Naive thymus-derived CD4-positive, alpha-beta T cell (primary cell): ENCODE measurements at regions not wholly inside any gene's neighbourhood (a gene's known extent, or its start where the extent isn't known, plus 50 kb on each side); places are given as distances from the start of the nearest gene placed in this dataset.
"Not testable (repeated sequence)": the region's sequence is repeated elsewhere in the genome, so short reads cannot be mapped to it uniquely, and the experiment has no call there.

Experiments used
- ATAC-seq: fragments of 150-1000 bp; cut with Tn5 transposase; 2 replicates; pipeline ENCODE4 v1.10.0; 2021; ENCODE audit warnings: mild to moderate bottlenecking, moderate library complexity
- CTCF ChIA-PET: fragments of 350-600 bp; sonication (Branson Sonifier 250); formaldehyde crosslinking; loops from one replicate; lab custom pipeline; 2021; ENCODE audit warnings: antibody characterized with exemption; lab: Charles Lee
- POLR2A ChIA-PET: fragments of 350-600 bp; sonication (Branson Sonifier 250); formaldehyde crosslinking; loops from one replicate; lab custom pipeline; 2021; ENCODE audit warnings: antibody characterized with exemption, inconsistent platforms; lab: Charles Lee
- DNase-seq, 9 donors: peaks; one replicate each; pipeline versions ENCODE4 v3.0.0 to v3.0.0-alpha.2; 2020 to 2022; ENCODE audit warnings: mixed read lengths in 1 of 9
- H3K27ac ChIP-seq: one replicate; pipeline ENCODE4 v1.7.0; 2013; ENCODE audit warnings: mild to moderate bottlenecking, low read depth, low read length, moderate library complexity
- H3K27me3 ChIP-seq, 2 donors: one replicate each; pipeline ENCODE4 v1.7.0; 2013; ENCODE audit warnings: low read length in 2 of 2, mild to moderate bottlenecking in 2 of 2, moderate library complexity in 2 of 2; ENCODE audit not compliant: control insufficient read depth in 2 of 2, insufficient read depth in 2 of 2
- H3K36me3 ChIP-seq, 3 experiments: 1 replicate in 2 of 3; 2 replicates in 1 of 3; pipeline ENCODE4 v1.7.0; 2013; ENCODE audit warnings: low read length in 3 of 3, mild to moderate bottlenecking in 3 of 3, moderate library complexity in 1 of 3; ENCODE audit not compliant: insufficient read depth in 3 of 3, control insufficient read depth in 2 of 3
- H3K4me1 ChIP-seq, 2 donors: one replicate each; pipeline ENCODE4 v1.7.0; 2013; ENCODE audit warnings: low read length in 2 of 2, mild to moderate bottlenecking in 2 of 2, moderate library complexity in 1 of 2; ENCODE audit not compliant: control insufficient read depth in 2 of 2, insufficient read depth in 2 of 2
- H3K4me3 ChIP-seq: 2 replicates; pipeline ENCODE4 v1.7.0; 2013; ENCODE audit warnings: mild to moderate bottlenecking, low read length
- H3K9me3 ChIP-seq, 3 experiments: 1 replicate in 2 of 3; 2 replicates in 1 of 3; pipeline ENCODE4 v1.7.0; 2013; ENCODE audit warnings: low read length in 3 of 3; ENCODE audit not compliant: control insufficient read depth in 2 of 3
- H3K27ac Mint-ChIP-seq, 9 donors: one replicate each; pipeline ENCODE4 v1.8.0; 2020 to 2022; ENCODE audit warnings: mixed read lengths in 9 of 9, mild to moderate bottlenecking in 8 of 9, moderate library complexity in 5 of 9, inconsistent platforms in 2 of 9
- H3K27me3 Mint-ChIP-seq, 5 donors: one replicate each; pipeline ENCODE4 v1.8.0; 2021 to 2022; ENCODE audit warnings: mixed read lengths in 5 of 5, mild to moderate bottlenecking in 1 of 5
- H3K36me3 Mint-ChIP-seq, 5 donors: one replicate each; pipeline ENCODE4 v1.8.0; 2020 to 2022; ENCODE audit warnings: mixed read lengths in 5 of 5, mild to moderate bottlenecking in 3 of 5, inconsistent platforms in 1 of 5
- H3K4me1 Mint-ChIP-seq, 7 donors: one replicate each; pipeline ENCODE4 v1.8.0; 2020 to 2022; ENCODE audit warnings: mixed read lengths in 7 of 7, mild to moderate bottlenecking in 3 of 7, inconsistent platforms in 1 of 7
- H3K4me3 Mint-ChIP-seq, 10 donors: one replicate each; pipeline ENCODE4 v1.8.0; 2020 to 2022; ENCODE audit warnings: mild to moderate bottlenecking in 10 of 10, mixed read lengths in 10 of 10, moderate library complexity in 6 of 10, inconsistent platforms in 2 of 10
- H3K9me3 Mint-ChIP-seq, 11 donors: one replicate each; pipeline ENCODE4 v1.8.0; 2020 to 2022; ENCODE audit warnings: mixed read lengths in 11 of 11, mild to moderate bottlenecking in 4 of 11, inconsistent platforms in 1 of 11, moderate library complexity in 1 of 11
- intact Hi-C, 2 donors: fragments of 100-400 bp; cut with micrococcal nuclease; formaldehyde crosslinking; loops; one replicate each; pipeline ENCODE4 v1.15.1; 2023

DNA sequence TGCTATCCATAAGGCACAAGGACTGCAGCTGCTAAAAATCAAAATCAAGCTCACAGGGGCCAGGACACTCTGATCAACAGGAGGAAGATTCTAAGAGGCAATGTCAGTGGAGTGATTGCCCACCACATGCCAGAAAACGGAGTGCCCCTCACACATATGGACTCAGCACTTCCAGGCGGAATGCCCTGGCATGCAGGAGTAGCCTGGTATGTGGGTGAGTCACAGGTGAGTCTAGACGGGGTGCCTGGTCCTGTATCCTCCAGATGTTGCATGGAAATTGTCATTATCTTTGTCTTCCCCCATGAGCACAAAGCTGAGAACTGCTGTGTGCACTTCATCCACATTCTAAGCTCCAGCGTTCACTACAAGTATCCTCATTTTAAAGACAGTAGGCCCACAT lies 129.2 kb upstream of the FOXD4L5 start:
- H3K27me3 ChIP-seq, H3K4me1 Mint-ChIP-seq, H3K36me3 Mint-ChIP-seq, ATAC-seq, H3K4me3 Mint-ChIP-seq, DNase-seq, intact Hi-C loops, H3K36me3 ChIP-seq, H3K27me3 Mint-ChIP-seq, CTCF ChIA-PET, POLR2A ChIA-PET, H3K27ac Mint-ChIP-seq, H3K27ac ChIP-seq, H3K4me1 ChIP-seq, H3K4me3 ChIP-seq: not testable (repeated sequence)
- peaks cover 7 to 58% (median 32%) of the 10 kb centered on the region in 11 donors for H3K9me3 Mint-ChIP-seq
- H3K9me3 ChIP-seq = peaks cover 0 to 13% (median 0%) of the 10 kb centered on the region in 3 experiments

GRCh38 chr9:65413371-65413770 lies 128.4 kb upstream of the FOXD4L5 start:
- H3K4me1 Mint-ChIP-seq, H3K36me3 Mint-ChIP-seq, H3K27me3 ChIP-seq, H3K4me3 ChIP-seq, H3K36me3 ChIP-seq, H3K27me3 Mint-ChIP-seq, intact Hi-C loops, H3K27ac ChIP-seq, DNase-seq, CTCF ChIA-PET, H3K27ac Mint-ChIP-seq, ATAC-seq, H3K4me1 ChIP-seq, POLR2A ChIA-PET, H3K4me3 Mint-ChIP-seq: not testable (repeated sequence)
- peaks cover 0 to 13% (median 0%) of the 10 kb centered on the region in 3 experiments for H3K9me3 ChIP-seq
- peaks cover 7 to 52% (median 30%) of the 10 kb centered on the region in 11 donors for H3K9me3 Mint-ChIP-seq

GRCh38 chr9:65411901-65412300 lies 126.9 kb upstream of the FOXD4L5 start:
- H3K27me3 Mint-ChIP-seq = no peaks in the 10 kb centered on the region
- H3K27me3 ChIP-seq = no peaks in the 10 kb centered on the region
- no peaks in the 10 kb centered on the region for H3K4me1 ChIP-seq
- H3K27ac ChIP-seq = no peak overlapping the region
- H3K4me1 Mint-ChIP-seq = no peaks in the 10 kb centered on the region
- DNase-seq = no peak
- peaks cover 0 to 13% (median 0%) of the 10 kb centered on the region in 3 experiments for H3K9me3 ChIP-seq
- ChIA-PET POLR2A (no interaction called here), CTCF (no interaction called here)
- H3K4me3 ChIP-seq = no peak overlapping the region
- peaks cover 0 to 14% (median 5%) of the 10 kb centered on the region in 5 donors for H3K36me3 Mint-ChIP-seq
- H3K9me3 Mint-ChIP-seq = peaks cover 7 to 50% (median 34%) of the 10 kb centered on the region in 11 donors
- H3K36me3 ChIP-seq = no peaks in the 10 kb centered on the region
- H3K27ac Mint-ChIP-seq = no peak overlapping the region
- intact Hi-C loops = no loop called here
- no peak overlapping the region for H3K4me3 Mint-ChIP-seq
- ATAC-seq = no peak

GRCh38 chr9:65411336-65411735 lies 126.3 kb upstream of the FOXD4L5 start:
- POLR2A ChIA-PET = no interaction called here
- DNase-seq (no peak), ATAC-seq (no peak)
- H3K9me3 Mint-ChIP-seq = peaks cover 7 to 50% (median 34%) of the 10 kb centered on the region in 11 donors
- H3K4me1 ChIP-seq = no peaks in the 10 kb centered on the region
- peaks cover 0 to 14% (median 5%) of the 10 kb centered on the region in 5 donors for H3K36me3 Mint-ChIP-seq
- peaks cover 0 to 13% (median 0%) of the 10 kb centered on the region in 3 experiments for H3K9me3 ChIP-seq
- H3K4me1 Mint-ChIP-seq = no peaks in the 10 kb centered on the region
- no peak overlapping the region for H3K4me3 ChIP-seq
- intact Hi-C loops = no loop called here
- H3K27me3 Mint-ChIP-seq = no peaks in the 10 kb centered on the region
- CTCF ChIA-PET = no interaction called here
- H3K27me3 ChIP-seq = no peaks in the 10 kb centered on the region
- H3K27ac Mint-ChIP-seq = no peak overlapping the region
- no peaks in the 10 kb centered on the region for H3K36me3 ChIP-seq
- no peak overlapping the region for H3K27ac ChIP-seq
- H3K4me3 Mint-ChIP-seq = no peak overlapping the region

- no peak overlapping the region for H3K27ac Mint-ChIP-seq
- Histone ChIP-seq H3K27me3 (no peaks in the 10 kb centered on the region), H3K4me1 (no peaks in the 10 kb centered on the region), H3K36me3 (no peaks in the 10 kb centered on the region), H3K9me3 (peaks cover 0 to 13% (median 0%) of the 10 kb centered on the region in 3 experiments), H3K27ac (no peak overlapping the region), H3K4me3 (no peak overlapping the region)
- no peaks in the 10 kb centered on the region for H3K27me3 Mint-ChIP-seq
- H3K36me3 Mint-ChIP-seq = peaks cover 0 to 14% (median 5%) of the 10 kb centered on the region in 5 donors
- no peaks in the 10 kb centered on the region for H3K4me1 Mint-ChIP-seq
- DNase-seq = no peak
- no peak overlapping the region for H3K4me3 Mint-ChIP-seq
- ChIA-PET CTCF (no interaction called here), POLR2A (no interaction called here)
- H3K9me3 Mint-ChIP-seq = peaks cover 7 to 52% (median 35%) of the 10 kb centered on the region in 11 donors
- intact Hi-C loops = no loop called here
- no peak for ATAC-seq
Observed at GRCh38 chr9:65410926-65411325, 125.9 kb upstream of the FOXD4L5 start.

DNA sequence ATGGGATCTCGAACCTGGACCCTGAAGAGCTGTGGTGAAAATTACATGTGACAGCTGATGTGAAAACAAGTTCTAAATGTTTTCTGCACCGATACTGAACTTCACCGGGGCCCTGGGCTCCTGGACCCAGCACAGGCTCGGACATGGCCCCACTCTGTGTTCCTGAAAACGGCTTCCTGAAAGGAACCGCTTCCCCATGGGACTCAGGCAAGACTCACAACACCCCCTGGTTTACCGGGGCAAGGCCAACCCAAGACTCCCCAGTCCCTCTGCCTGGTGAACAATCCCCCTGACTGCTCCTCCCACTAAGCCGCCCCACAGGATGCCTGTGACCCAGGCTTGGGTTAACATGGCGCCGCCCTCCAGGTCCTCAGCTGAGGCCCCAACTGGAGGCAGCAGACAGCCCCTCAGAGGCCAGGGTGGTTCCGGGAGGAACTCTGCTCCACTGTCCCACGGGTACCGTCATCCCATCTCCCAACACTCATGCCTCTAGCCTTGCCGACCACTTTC lies 124.5 kb upstream of the FOXD4L5 start:
- Histone ChIP-seq H3K27ac (no peak overlapping the region), H3K9me3 (peaks cover 0 to 13% (median 0%) of the 10 kb centered on the region in 3 experiments), H3K36me3 (no peaks in the 10 kb centered on the region), H3K4me3 (no peak overlapping the region), H3K4me1 (no peaks in the 10 kb centered on the region), H3K27me3 (no peaks in the 10 kb centered on the region)
- Mint-ChIP-seq H3K36me3 (peaks cover 0 to 10% (median 5%) of the 10 kb centered on the region in 5 donors), H3K4me3 (no peak overlapping the region), H3K27me3 (no peaks in the 10 kb centered on the region), H3K9me3 (peaks cover 3 to 43% (median 31%) of the 10 kb centered on the region in 11 donors), H3K4me1 (no peaks in the 10 kb centered on the region), H3K27ac (no peak overlapping the region)
- ATAC-seq (no peak), DNase-seq (no peak)
- CTCF ChIA-PET = no interaction called here
- intact Hi-C loops = no loop called here
- POLR2A ChIA-PET = no interaction called here

DNA sequence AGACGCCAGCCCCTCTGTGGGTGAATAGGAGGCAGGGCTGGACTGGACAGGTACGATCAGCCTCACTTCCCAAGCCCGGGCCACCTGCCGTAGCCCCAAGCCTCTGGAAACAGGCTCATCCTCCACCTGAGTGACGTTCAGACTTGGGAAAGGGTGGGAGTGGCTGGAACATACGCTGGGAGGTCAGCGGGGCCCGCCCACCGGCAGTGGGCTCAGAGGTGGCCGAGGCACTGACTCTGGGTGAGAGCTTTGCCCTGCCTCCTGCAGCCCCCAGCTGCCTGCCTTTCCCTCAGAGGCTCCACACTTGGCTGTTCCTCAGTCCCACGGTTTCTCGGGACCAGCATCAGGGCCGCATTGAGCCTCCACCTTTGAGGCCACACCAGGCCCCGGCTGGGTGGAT lies 123.8 kb upstream of the FOXD4L5 start:
- ATAC-seq, H3K4me1 Mint-ChIP-seq, H3K27ac ChIP-seq, H3K36me3 Mint-ChIP-seq, H3K27me3 ChIP-seq, POLR2A ChIA-PET, H3K4me1 ChIP-seq, H3K4me3 ChIP-seq, intact Hi-C loops, DNase-seq, H3K4me3 Mint-ChIP-seq, H3K27ac Mint-ChIP-seq, H3K36me3 ChIP-seq, CTCF ChIA-PET, H3K27me3 Mint-ChIP-seq: not testable (repeated sequence)
- peaks cover 0 to 13% (median 0%) of the 10 kb centered on the region in 3 experiments for H3K9me3 ChIP-seq
- peaks cover 0 to 38% (median 28%) of the 10 kb centered on the region in 11 donors for H3K9me3 Mint-ChIP-seq
